ENCODE measurements at regions not wholly inside any gene's neighbourhood (a gene's known extent, or its start where the extent isn't known, plus 50 kb on each side); places are given as distances from the start of the nearest gene placed in this dataset.

- Histone ChIP-seq H3K9me2 (ENCODE audit: low read depth, low read length) (no peaks in the 10 kb centered on the region), H3K9me3 (ENCODE audit: low read length) (no peaks in the 10 kb centered on the region), H3K27me3 (ENCODE audit: insufficient read depth, low read length) (no peaks in the 10 kb centered on the region), H3K36me3 (ENCODE audit: insufficient read depth, low read length) (no peaks in the 10 kb centered on the region), H3K4me2 (ENCODE audit: low read length) (no peak overlapping the region), H3K27ac (ENCODE audit: low read depth, low read length, poor library complexity, severe bottlenecking) (no peak overlapping the region), H4K20me1 (ENCODE audit: insufficient read depth, low read length) (no peaks in the 10 kb centered on the region), H2AFZ (ENCODE audit: low read length) (no peak overlapping the region), H3F3A (ENCODE audit: insufficient read depth, low read length) (no peaks in the 10 kb centered on the region), H3K9ac (ENCODE audit: low read length) (no peak overlapping the region), H3K4me3 (ENCODE audit: low read depth, low read length, poor library complexity, severe bottlenecking) (no peak overlapping the region), H3K4me1 (ENCODE audit: insufficient read depth, low read length, severe bottlenecking) (no peaks in the 10 kb centered on the region), H3K79me2 (ENCODE audit: insufficient read depth, low read length) (no peaks in the 10 kb centered on the region)
- TF ChIP-seq CTCF (IDR thresholded peaks at IDR 0.05; ENCODE audit: low read length): peak; percentile 29; the same call in 1 of the 2 replicates
- TF ChIP-seq EZH2 (IDR thresholded peaks at IDR 0.05; ENCODE audit: borderline replicate concordance, low read length): no peak
Measured at GRCh38 chr11:80320765-80321164, 879.9 kb upstream of the TENM4 start.

GRCh38 chr11:80320226-80320625 is 879.4 kb upstream of the TENM4 start:
- no peaks in the 10 kb centered on the region for H3K27me3 ChIP-seq (ENCODE audit: insufficient read depth, low read length)
- no peaks in the 10 kb centered on the region for H3K4me1 ChIP-seq (ENCODE audit: insufficient read depth, low read length, severe bottlenecking)
- H3K27ac ChIP-seq (ENCODE audit: low read depth, low read length, poor library complexity, severe bottlenecking): no peak overlapping the region

DNA sequence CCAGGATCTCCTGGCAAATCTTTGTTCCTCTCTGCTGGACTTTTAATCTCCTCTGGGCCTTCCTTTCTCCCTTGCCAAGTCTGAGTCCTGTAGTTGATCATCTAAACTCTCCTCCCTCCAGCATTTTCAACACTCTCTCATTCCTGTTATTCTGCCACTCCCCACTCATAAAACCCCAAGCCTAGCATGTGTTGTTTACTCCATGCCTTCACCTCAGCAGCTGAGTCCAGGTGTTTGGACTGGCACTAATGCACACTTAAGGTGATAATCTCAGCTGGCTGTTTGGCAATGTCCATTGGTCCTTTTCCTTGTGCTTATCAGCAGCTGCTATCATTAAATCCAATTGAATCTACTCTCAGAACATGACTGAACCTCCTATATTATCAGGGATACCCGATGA is 876.8 kb upstream of the TENM4 start:
- no peaks in the 10 kb centered on the region for H3K79me2 ChIP-seq (ENCODE audit: insufficient read depth, low read length)
- no peak overlapping the region for H2AFZ ChIP-seq (ENCODE audit: low read length)
- no peaks in the 10 kb centered on the region for H3K9me2 ChIP-seq (ENCODE audit: low read depth, low read length)
- H3K9ac ChIP-seq (ENCODE audit: low read length): no peak overlapping the region
- no peaks in the 10 kb centered on the region for H3K4me1 ChIP-seq (ENCODE audit: insufficient read depth, low read length, severe bottlenecking)
- H3K9me3 ChIP-seq (ENCODE audit: low read length): no peaks in the 10 kb centered on the region
- H3K27me3 ChIP-seq (ENCODE audit: insufficient read depth, low read length): no peaks in the 10 kb centered on the region
- no peak for TF ChIP-seq EZH2 (IDR thresholded peaks at IDR 0.05; ENCODE audit: borderline replicate concordance, low read length)
- TF ChIP-seq CTCF (IDR thresholded peaks at IDR 0.05; ENCODE audit: low read length): no peak
- H3F3A ChIP-seq (ENCODE audit: insufficient read depth, low read length): no peaks in the 10 kb centered on the region
- H3K4me2 ChIP-seq (ENCODE audit: low read length): no peak overlapping the region
- H3K4me3 ChIP-seq (ENCODE audit: low read depth, low read length, poor library complexity, severe bottlenecking): no peak overlapping the region
- no peak overlapping the region for H3K27ac ChIP-seq (ENCODE audit: low read depth, low read length, poor library complexity, severe bottlenecking)
- H3K36me3 ChIP-seq (ENCODE audit: insufficient read depth, low read length): no peaks in the 10 kb centered on the region
- H4K20me1 ChIP-seq (ENCODE audit: insufficient read depth, low read length): no peaks in the 10 kb centered on the region

More at GRCh38 chr11:80320226-80320625, 879.4 kb upstream of the TENM4 start:
- TF ChIP-seq EZH2 (IDR thresholded peaks at IDR 0.05; ENCODE audit: borderline replicate concordance, low read length): no peak
- no peak for TF ChIP-seq CTCF (IDR thresholded peaks at IDR 0.05; ENCODE audit: low read length)
- no peaks in the 10 kb centered on the region for H3K36me3 ChIP-seq (ENCODE audit: insufficient read depth, low read length)
- H3K9ac ChIP-seq (ENCODE audit: low read length): no peak overlapping the region
- no peak overlapping the region for H2AFZ ChIP-seq (ENCODE audit: low read length)
- no peak overlapping the region for H3K4me3 ChIP-seq (ENCODE audit: low read depth, low read length, poor library complexity, severe bottlenecking)
- no peaks in the 10 kb centered on the region for H3F3A ChIP-seq (ENCODE audit: insufficient read depth, low read length)
- H4K20me1 ChIP-seq (ENCODE audit: insufficient read depth, low read length): no peaks in the 10 kb centered on the region
- H3K79me2 ChIP-seq (ENCODE audit: insufficient read depth, low read length): no peaks in the 10 kb centered on the region
- no peaks in the 10 kb centered on the region for H3K9me3 ChIP-seq (ENCODE audit: low read length)
- H3K9me2 ChIP-seq (ENCODE audit: low read depth, low read length): no peaks in the 10 kb centered on the region
- H3K4me2 ChIP-seq (ENCODE audit: low read length): no peak overlapping the region

All from OCI-LY1 (cell line).